Endothelial cell of umbilical vein (primary cell): ENCODE measurements at regions not wholly inside any gene's neighbourhood (a gene's known extent, or its start where the extent isn't known, plus 50 kb on each side); places are given as distances from the start of the nearest gene placed in this dataset.

Experiments
- CTCF ChIP-seq, 2 donors: IDR thresholded peaks; 1 replicate in 1 of 2; 2 replicates in 1 of 2; pipeline ENCODE4 v1.5.1; 2011; ENCODE audit warnings: low read length in 2 of 2, mild to moderate bottlenecking in 2 of 2, moderate library complexity in 2 of 2, control low read depth in 1 of 2, inconsistent platforms in 1 of 2, low read depth in 1 of 2; ENCODE audit not compliant: insufficient read depth in 1 of 2; ENCODE audit errors: extremely low read depth in 1 of 2
- EZH2 ChIP-seq: IDR thresholded peaks from 2 replicates; pipeline ENCODE4 v1.6.1; 2012; ENCODE audit warnings: borderline replicate concordance, low read depth, mild to moderate bottlenecking, moderate library complexity, low read length, inconsistent platforms; ENCODE audit not compliant: severe bottlenecking
- GATA2 ChIP-seq: IDR thresholded peaks from 2 replicates; pipeline ENCODE4 v1.7.0; 2011; ENCODE audit warnings: low read depth, mild to moderate bottlenecking, moderate library complexity, mixed read lengths, low read length; ENCODE audit not compliant: insufficient read length, insufficient read depth
- POLR2A ChIP-seq: IDR thresholded peaks from 2 replicates; pipeline ENCODE4 v1.6.1; 2012; ENCODE audit warnings: low read depth, mild to moderate bottlenecking, control low read depth, low read length
- POLR2AphosphoS5 ChIP-seq: IDR thresholded peaks from 2 replicates; pipeline ENCODE4 v1.6.1; 2012; ENCODE audit warnings: low read depth, mild to moderate bottlenecking, control low read depth, low read length, moderate library complexity; ENCODE audit not compliant: insufficient read depth
- TF ChIP-seq, protein P1 (sequence below): IDR thresholded peaks from 2 replicates; pipeline ENCODE4 v1.6.1; 2011; ENCODE audit not compliant: insufficient read depth, insufficient read length

GRCh38 chr20:60170116-60170515, 211.9 kb downstream of the CDH26 start:
- no peak for TF ChIP-seq POLR2AphosphoS5
- TF ChIP-seq CTCF (IDR thresholded peaks at IDR 0.05; ENCODE audit: extremely low read depth in 1 of 2, insufficient read depth in 1 of 2, low read depth in 1 of 2, low read length in 2 of 2): no peak
- no peak for TF ChIP-seq EZH2
- TF ChIP-seq, protein P1, sequence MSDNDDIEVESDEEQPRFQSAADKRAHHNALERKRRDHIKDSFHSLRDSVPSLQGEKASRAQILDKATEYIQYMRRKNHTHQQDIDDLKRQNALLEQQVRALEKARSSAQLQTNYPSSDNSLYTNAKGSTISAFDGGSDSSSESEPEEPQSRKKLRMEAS: no peak
- no peak for TF ChIP-seq GATA2
- no peak for TF ChIP-seq POLR2A
